Epithelial cell of esophagus (primary cell): ENCODE measurements at regions not wholly inside any gene's neighbourhood (a gene's known extent, or its start where the extent isn't known, plus 50 kb on each side); places are given as distances from the start of the nearest gene placed in this dataset.

Experiments
- DNase-seq: peaks from one replicate; pipeline ENCODE4 v3.0.0; 2010; ENCODE audit warnings: low read depth
- H3K4me3 ChIP-seq: 2 replicates; pipeline ENCODE4 v1.5.1; 2011; ENCODE audit warnings: mild to moderate bottlenecking, low read length, control low read depth
- TF ChIP-seq, protein P1 (sequence below): IDR thresholded peaks from 2 replicates; pipeline ENCODE4 v1.5.1; 2011; ENCODE audit warnings: low read depth, mild to moderate bottlenecking, low read length, control low read depth, inconsistent platforms; ENCODE audit not compliant: insufficient read depth; ENCODE audit errors: missing control alignments

DNA sequence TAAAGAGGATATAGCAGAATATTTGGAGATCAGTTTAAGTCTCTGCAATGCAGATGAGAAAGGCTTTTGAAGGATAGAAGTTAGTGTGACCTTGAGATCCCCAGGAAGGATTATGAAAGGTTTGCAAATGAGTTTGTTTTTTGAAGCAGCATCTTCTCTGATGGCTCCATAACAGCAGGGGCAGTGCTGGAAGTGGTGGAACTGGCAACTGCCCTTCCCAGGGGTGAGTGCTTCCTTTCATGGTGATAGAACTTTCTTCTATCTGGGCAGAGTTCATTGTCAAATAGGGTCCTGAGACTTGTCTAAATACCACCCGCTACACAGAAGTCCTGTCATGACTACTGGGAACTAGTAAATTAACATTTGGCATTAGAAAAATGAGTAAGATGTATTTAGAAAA is 314.2 kb upstream of the MCTP2 start:
- no peak overlapping the region for H3K4me3 ChIP-seq
- TF ChIP-seq, protein P1, sequence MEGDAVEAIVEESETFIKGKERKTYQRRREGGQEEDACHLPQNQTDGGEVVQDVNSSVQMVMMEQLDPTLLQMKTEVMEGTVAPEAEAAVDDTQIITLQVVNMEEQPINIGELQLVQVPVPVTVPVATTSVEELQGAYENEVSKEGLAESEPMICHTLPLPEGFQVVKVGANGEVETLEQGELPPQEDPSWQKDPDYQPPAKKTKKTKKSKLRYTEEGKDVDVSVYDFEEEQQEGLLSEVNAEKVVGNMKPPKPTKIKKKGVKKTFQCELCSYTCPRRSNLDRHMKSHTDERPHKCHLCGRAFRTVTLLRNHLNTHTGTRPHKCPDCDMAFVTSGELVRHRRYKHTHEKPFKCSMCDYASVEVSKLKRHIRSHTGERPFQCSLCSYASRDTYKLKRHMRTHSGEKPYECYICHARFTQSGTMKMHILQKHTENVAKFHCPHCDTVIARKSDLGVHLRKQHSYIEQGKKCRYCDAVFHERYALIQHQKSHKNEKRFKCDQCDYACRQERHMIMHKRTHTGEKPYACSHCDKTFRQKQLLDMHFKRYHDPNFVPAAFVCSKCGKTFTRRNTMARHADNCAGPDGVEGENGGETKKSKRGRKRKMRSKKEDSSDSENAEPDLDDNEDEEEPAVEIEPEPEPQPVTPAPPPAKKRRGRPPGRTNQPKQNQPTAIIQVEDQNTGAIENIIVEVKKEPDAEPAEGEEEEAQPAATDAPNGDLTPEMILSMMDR = no peak
- no peak for DNase-seq

DNA sequence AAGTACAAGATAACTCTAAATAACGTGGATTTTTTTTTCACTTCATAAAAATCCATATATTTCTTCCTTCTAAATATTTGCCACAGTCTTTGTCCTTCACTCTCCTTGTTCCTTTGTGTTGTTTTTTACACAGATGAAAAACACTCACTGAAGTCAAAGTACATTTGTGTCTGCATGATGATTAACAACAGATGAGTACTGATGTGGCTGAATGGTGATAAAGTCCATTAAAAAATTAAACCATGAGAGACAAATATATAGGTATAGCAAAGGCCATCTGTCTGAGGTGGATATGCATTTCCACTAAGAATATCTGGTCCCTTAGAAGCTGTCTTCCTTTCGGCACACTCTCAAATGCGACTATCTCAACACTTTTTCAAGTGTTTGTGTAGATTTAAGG is 317.5 kb upstream of the MCTP2 start:
- H3K4me3 ChIP-seq = no peak overlapping the region
- TF ChIP-seq, protein P1 = no peak
- DNase-seq = no peak

DNA sequence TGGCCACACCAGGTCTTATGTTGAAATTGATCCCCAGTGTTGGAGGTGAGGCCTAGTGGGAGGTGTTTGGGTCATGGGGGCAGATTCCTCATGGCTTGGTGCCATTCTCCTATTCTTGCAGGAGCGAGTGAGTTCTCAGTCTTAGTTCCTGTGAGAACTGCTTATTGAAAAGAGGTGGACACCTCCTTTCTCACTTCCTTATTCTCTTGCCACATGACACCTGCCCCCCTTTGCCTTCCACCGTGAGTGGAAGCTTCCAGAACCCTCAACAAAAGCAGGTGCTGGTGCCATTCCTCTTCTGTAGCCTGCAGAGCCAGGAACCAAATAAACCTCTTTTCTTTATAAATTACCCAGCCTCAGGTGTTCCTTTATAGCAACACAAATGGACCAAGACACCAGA is 318.1 kb upstream of the MCTP2 start:
- H3K4me3 ChIP-seq = no peak overlapping the region
- TF ChIP-seq, protein P1 = no peak
- DNase-seq = no peak

- H3K4me3 ChIP-seq = no peak overlapping the region
- TF ChIP-seq, protein P1 = no peak
- no peak for DNase-seq
These were observed 330.6 kb upstream of the MCTP2 start for GRCh38 chr15:93900476-93901400.

- no peak overlapping the region for H3K4me3 ChIP-seq
- DNase-seq = no peak
- TF ChIP-seq, protein P1 = no peak
These were observed 331.5 kb upstream of the MCTP2 start for GRCh38 chr15:93899817-93900216.

GRCh38 chr15:93897377-93897776 is 334.0 kb upstream of the MCTP2 start:
- peak; percentile 15 for DNase-seq
- TF ChIP-seq, protein P1 = no peak
- H3K4me3 ChIP-seq = no peak overlapping the region
